ENCODE measurements at regions not wholly inside any gene's neighbourhood (a gene's known extent, or its start where the extent isn't known, plus 50 kb on each side); places are given as distances from the start of the nearest gene placed in this dataset.

DNA sequence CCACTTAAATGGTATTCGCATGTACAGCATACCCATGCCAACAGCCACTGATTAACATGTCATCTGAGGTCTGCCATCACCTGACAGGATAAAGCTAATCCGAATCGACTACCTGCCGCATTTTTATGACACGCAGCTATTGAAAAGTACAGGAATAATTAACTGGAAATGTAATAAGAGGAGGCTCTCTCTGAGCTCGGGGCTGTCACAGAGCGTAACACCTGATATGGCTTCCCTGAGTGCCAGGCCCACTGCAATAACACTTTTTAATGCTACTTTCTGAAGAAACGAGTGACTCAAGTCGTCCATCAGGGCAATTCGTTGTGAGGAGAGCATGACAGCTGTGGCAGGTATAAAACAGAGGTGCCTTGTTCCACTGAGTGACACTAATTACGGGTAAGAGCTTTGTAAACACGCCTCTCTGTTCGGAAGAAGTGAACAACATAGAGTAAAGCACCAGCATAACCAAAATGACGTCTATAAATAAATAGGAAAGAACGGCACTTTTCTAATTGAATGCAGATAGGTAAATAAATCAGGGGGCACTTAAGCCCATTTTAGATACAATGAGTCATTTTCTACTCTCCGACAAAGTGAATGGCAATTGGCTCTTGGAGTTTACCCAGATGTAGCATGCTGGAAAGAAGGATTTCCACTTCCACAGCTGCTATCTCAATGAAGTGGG is 56.5 kb upstream of the CREB5 start:
- in situ Hi-C loops (cut with HindIII; ENCODE audit: low sequenced_read_pairs) = no loop called here
- no peak for DNase-seq (ENCODE audit: low spot score)

DNA sequence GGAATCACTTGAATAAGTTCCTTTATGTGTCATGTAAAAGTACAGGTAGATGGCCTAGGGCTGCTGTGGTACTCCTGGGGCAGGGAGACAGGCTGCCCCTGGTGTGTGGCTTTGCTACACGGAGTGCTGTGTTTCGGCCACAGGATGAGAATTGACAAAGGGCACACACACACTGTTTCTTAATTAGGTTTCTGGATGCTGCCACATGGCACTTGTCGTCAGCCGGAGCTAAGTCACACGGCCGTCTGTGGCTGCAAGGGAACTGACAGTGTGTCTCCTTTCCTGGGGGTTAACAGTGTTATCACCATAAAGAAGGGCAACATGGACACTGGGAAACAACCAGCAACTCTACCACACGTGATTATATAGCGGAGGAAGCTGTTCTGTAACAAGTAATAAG is 55.7 kb upstream of the CREB5 start:
- in situ Hi-C loops (cut with HindIII; ENCODE audit: low sequenced_read_pairs) = no loop called here
- DNase-seq (ENCODE audit: low spot score) = peak; percentile 8

DNA sequence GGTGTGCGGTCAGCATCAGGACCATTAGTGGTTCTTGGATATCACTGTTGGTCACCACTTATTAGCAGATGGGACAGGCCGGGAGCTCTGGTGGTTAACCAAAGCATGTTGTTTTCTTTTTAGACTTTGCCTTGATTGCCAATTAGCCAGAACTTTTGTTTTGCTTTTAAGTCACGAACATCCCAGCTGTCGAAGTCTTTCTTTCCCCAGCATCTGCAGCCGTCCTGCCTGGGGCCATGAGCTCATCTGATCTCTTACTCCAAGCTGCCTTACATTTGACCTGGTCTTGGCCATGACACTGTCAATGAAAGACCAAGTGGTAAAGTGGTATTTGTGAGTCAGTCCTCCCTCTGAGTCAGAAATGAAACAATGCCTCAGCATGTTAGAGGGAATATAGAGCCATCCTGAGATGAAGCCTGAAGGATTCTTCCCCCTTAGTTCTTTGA is 53.9 kb upstream of the CREB5 start:
- DNase-seq (ENCODE audit: low spot score) = no peak
- in situ Hi-C loops (cut with HindIII; ENCODE audit: low sequenced_read_pairs) = no loop called here

DNA sequence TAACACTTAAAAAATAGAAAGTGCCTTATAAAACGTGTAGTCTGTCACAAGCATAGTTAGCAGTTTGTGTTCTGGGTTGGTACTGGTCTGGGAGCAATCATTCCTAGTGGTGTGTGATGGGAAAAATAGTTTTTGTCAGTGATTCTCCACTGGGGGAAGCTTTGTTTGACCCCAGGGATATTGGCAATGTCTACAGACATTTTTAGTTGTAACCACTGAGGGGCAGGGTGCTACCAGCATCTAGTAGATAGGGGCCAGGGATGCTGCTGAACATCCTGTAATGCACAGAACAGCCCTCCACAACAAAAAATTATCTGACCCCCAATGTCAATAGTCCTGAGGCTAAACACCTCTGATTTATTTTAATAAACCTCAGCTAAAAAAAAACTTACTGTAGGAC is 51.6 kb upstream of the CREB5 start:
- in situ Hi-C loops (cut with HindIII; ENCODE audit: low sequenced_read_pairs) = no loop called here
- DNase-seq (ENCODE audit: low spot score) = peak; percentile 6

DNA sequence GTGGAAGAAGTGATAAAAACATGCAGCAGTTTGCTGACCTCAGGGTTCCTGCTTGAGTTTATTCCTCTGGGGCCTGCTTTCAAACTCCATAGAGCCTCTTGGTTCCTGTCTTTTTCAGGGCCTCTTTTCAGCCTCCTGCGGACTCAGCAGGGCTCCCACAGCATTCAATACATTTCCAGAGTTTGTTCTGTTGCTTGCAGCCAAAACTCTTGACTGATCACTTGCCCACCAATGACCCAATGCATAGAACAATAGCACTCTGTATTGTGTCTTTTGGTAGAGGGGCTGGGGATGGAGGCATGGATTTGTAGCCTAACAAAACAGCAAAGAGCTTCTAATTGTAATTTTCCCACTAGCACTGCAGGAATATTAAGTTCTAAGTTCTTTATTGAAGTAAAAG is 50.8 kb upstream of the CREB5 start:
- in situ Hi-C loops (cut with HindIII; ENCODE audit: low sequenced_read_pairs) = no loop called here
- no peak for DNase-seq (ENCODE audit: low spot score)

DNA sequence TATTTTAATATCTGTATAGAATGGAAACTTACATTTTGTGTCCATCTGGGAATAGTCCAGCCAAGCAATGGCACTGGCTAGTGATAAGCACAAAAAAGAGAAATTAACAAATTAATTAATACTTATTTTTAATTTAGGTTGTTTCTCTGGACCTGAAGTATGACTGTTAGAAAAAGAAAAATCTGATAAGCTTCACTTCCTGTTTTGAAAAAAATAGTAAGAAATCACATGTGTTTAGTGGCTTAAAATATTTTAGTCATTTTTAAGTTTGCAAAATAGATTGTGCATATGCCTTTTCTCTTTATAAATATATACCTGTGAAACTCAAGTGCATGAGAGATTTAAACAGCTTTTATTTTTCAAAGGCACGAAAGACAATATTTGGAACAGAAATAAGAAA is 50.1 kb upstream of the CREB5 start:
- in situ Hi-C loops (cut with HindIII; ENCODE audit: low sequenced_read_pairs) = no loop called here
- no peak for DNase-seq (ENCODE audit: low spot score)
